ENCODE measurements at regions not wholly inside any gene's neighbourhood (a gene's known extent, or its start where the extent isn't known, plus 50 kb on each side); places are given as distances from the start of the nearest gene placed in this dataset.

DNA sequence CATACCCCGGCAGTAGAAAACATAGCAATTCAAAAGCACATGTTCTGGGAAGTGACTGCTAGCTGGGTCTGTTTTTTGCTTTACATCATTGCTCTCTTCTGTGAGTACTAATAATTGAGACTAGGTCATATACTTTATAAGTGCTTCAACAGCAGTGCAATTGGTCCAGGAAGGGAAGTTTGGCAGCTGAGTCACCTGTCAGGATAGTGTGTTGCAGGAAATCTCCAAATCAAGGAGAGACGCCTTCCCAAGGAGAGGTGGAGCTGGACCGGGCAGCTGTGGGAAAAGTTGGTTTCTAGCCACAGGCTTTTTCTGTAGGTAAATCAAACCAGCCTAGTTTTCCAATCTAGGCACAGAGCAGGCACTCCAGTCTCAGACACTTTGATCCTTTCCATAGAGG is 330.1 kb downstream of the ENC1 start:
- no peaks in the 10 kb centered on the region for H3K9me3 Mint-ChIP-seq
- no peaks in the 10 kb centered on the region for H4K20me1 ChIP-seq (replicated peaks; ENCODE audit: insufficient read depth)
- TF ChIP-seq POLR2AphosphoS5 (IDR thresholded peaks at IDR 0.05; ENCODE audit: low read depth) (no peak), ZNF114 (CRISPR knock-in tag; IDR thresholded peaks at IDR 0.05) (no peak), EZH2 (IDR thresholded peaks at IDR 0.05; ENCODE audit: low read depth, unreplicated experiment) (no peak), EZH2phosphoT487 (IDR thresholded peaks at IDR 0.05; ENCODE audit: unreplicated experiment) (no peak), JUNB (IDR thresholded peaks at IDR 0.05; ENCODE audit: unreplicated experiment) (no peak), STAT1 (IDR thresholded peaks at IDR 0.05; ENCODE audit: unreplicated experiment) (no peak), CREB1 (CRISPR knock-in tag; IDR thresholded peaks at IDR 0.05; ENCODE audit: low read depth) (no peak), ZNF331 (CRISPR knock-in tag; IDR thresholded peaks at IDR 0.05; ENCODE audit: low read depth) (no peak), NANOG (IDR thresholded peaks at IDR 0.05; ENCODE audit: borderline replicate concordance) (no peak)
- TF ChIP-seq, protein P1, sequence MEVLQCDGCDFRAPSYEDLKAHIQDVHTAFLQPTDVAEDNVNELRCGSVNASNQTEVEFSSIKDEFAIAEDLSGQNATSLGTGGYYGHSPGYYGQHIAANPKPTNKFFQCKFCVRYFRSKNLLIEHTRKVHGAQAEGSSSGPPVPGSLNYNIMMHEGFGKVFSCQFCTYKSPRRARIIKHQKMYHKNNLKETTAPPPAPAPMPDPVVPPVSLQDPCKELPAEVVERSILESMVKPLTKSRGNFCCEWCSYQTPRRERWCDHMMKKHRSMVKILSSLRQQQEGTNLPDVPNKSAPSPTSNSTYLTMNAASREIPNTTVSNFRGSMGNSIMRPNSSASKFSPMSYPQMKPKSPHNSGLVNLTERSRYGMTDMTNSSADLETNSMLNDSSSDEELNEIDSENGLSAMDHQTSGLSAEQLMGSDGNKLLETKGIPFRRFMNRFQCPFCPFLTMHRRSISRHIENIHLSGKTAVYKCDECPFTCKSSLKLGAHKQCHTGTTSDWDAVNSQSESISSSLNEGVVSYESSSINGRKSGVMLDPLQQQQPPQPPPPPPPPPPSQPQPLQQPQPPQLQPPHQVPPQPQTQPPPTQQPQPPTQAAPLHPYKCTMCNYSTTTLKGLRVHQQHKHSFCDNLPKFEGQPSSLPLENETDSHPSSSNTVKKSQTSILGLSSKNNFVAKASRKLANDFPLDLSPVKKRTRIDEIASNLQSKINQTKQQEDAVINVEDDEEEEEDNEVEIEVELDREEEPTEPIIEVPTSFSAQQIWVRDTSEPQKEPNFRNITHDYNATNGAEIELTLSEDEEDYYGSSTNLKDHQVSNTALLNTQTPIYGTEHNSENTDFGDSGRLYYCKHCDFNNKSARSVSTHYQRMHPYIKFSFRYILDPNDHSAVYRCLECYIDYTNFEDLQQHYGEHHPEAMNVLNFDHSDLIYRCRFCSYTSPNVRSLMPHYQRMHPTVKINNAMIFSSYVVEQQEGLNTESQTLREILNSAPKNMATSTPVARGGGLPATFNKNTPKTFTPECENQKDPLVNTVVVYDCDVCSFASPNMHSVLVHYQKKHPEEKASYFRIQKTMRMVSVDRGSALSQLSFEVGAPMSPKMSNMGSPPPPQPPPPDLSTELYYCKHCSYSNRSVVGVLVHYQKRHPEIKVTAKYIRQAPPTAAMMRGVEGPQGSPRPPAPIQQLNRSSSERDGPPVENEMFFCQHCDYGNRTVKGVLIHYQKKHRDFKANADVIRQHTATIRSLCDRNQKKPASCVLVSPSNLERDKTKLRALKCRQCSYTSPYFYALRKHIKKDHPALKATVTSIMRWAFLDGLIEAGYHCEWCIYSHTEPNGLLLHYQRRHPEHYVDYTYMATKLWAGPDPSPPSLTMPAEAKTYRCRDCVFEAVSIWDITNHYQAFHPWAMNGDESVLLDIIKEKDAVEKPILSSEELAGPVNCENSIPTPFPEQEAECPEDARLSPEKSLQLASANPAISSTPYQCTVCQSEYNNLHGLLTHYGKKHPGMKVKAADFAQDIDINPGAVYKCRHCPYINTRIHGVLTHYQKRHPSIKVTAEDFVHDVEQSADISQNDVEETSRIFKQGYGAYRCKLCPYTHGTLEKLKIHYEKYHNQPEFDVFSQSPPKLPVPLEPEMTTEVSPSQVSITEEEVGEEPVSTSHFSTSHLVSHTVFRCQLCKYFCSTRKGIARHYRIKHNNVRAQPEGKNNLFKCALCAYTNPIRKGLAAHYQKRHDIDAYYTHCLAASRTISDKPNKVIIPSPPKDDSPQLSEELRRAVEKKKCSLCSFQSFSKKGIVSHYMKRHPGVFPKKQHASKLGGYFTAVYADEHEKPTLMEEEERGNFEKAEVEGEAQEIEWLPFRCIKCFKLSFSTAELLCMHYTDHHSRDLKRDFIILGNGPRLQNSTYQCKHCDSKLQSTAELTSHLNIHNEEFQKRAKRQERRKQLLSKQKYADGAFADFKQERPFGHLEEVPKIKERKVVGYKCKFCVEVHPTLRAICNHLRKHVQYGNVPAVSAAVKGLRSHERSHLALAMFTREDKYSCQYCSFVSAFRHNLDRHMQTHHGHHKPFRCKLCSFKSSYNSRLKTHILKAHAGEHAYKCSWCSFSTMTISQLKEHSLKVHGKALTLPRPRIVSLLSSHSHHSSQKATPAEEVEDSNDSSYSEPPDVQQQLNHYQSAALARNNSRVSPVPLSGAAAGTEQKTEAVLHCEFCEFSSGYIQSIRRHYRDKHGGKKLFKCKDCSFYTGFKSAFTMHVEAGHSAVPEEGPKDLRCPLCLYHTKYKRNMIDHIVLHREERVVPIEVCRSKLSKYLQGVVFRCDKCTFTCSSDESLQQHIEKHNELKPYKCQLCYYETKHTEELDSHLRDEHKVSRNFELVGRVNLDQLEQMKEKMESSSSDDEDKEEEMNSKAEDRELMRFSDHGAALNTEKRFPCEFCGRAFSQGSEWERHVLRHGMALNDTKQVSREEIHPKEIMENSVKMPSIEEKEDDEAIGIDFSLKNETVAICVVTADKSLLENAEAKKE (CRISPR knock-in tag; IDR thresholded peaks at IDR 0.05), result no peak
- TF ChIP-seq, protein P2, sequence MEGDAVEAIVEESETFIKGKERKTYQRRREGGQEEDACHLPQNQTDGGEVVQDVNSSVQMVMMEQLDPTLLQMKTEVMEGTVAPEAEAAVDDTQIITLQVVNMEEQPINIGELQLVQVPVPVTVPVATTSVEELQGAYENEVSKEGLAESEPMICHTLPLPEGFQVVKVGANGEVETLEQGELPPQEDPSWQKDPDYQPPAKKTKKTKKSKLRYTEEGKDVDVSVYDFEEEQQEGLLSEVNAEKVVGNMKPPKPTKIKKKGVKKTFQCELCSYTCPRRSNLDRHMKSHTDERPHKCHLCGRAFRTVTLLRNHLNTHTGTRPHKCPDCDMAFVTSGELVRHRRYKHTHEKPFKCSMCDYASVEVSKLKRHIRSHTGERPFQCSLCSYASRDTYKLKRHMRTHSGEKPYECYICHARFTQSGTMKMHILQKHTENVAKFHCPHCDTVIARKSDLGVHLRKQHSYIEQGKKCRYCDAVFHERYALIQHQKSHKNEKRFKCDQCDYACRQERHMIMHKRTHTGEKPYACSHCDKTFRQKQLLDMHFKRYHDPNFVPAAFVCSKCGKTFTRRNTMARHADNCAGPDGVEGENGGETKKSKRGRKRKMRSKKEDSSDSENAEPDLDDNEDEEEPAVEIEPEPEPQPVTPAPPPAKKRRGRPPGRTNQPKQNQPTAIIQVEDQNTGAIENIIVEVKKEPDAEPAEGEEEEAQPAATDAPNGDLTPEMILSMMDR (conservative IDR thresholded peaks at IDR 0.05; ENCODE audit: low read depth in 2 of 2), result no peak
- TF ChIP-seq, protein P3, sequence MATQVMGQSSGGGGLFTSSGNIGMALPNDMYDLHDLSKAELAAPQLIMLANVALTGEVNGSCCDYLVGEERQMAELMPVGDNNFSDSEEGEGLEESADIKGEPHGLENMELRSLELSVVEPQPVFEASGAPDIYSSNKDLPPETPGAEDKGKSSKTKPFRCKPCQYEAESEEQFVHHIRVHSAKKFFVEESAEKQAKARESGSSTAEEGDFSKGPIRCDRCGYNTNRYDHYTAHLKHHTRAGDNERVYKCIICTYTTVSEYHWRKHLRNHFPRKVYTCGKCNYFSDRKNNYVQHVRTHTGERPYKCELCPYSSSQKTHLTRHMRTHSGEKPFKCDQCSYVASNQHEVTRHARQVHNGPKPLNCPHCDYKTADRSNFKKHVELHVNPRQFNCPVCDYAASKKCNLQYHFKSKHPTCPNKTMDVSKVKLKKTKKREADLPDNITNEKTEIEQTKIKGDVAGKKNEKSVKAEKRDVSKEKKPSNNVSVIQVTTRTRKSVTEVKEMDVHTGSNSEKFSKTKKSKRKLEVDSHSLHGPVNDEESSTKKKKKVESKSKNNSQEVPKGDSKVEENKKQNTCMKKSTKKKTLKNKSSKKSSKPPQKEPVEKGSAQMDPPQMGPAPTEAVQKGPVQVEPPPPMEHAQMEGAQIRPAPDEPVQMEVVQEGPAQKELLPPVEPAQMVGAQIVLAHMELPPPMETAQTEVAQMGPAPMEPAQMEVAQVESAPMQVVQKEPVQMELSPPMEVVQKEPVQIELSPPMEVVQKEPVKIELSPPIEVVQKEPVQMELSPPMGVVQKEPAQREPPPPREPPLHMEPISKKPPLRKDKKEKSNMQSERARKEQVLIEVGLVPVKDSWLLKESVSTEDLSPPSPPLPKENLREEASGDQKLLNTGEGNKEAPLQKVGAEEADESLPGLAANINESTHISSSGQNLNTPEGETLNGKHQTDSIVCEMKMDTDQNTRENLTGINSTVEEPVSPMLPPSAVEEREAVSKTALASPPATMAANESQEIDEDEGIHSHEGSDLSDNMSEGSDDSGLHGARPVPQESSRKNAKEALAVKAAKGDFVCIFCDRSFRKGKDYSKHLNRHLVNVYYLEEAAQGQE (IDR thresholded peaks at IDR 0.05; ENCODE audit: unreplicated experiment), result no peak
- TF ChIP-seq, protein P4, sequence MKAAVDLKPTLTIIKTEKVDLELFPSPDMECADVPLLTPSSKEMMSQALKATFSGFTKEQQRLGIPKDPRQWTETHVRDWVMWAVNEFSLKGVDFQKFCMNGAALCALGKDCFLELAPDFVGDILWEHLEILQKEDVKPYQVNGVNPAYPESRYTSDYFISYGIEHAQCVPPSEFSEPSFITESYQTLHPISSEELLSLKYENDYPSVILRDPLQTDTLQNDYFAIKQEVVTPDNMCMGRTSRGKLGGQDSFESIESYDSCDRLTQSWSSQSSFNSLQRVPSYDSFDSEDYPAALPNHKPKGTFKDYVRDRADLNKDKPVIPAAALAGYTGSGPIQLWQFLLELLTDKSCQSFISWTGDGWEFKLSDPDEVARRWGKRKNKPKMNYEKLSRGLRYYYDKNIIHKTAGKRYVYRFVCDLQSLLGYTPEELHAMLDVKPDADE (IDR thresholded peaks at IDR 0.05), result no peak
- no peak overlapping the region for H3K27ac ChIP-seq (ENCODE audit: low read depth)
- H3K79me2 ChIP-seq (replicated peaks; ENCODE audit: insufficient read depth), result no peaks in the 10 kb centered on the region
- H3F3A ChIP-seq (replicated peaks; ENCODE audit: low read depth), result no peaks in the 10 kb centered on the region
- H3K4me3 ChIP-seq, result no peak overlapping the region
- H3K27ac Mint-ChIP-seq, result no peak overlapping the region
- no peak overlapping the region for H3K4me3 Mint-ChIP-seq
- H3K36me3 ChIP-seq (ENCODE audit: insufficient read depth), result no peaks in the 10 kb centered on the region
- H3K36me3 Mint-ChIP-seq (ENCODE audit: low read depth), result no peaks in the 10 kb centered on the region
- H3K4me1 ChIP-seq (ENCODE audit: insufficient read depth), result peaks cover 5% of the 10 kb centered on the region; the same call in 1 of the 2 replicates
- no peaks in the 10 kb centered on the region for H3K27me3 Mint-ChIP-seq (ENCODE audit: insufficient read depth, low read depth, poor library complexity)
- no peak overlapping the region for H2AFZ ChIP-seq
- peaks cover 25% of the 10 kb centered on the region; the same call in 1 of the 2 replicates for H3K9me2 ChIP-seq (ENCODE audit: insufficient read depth)
- no peaks in the 10 kb centered on the region for H3K27me3 ChIP-seq (ENCODE audit: insufficient read depth)
- no peaks in the 10 kb centered on the region for H3K4me1 Mint-ChIP-seq
- ATAC-seq (no peak), DNase-seq (ENCODE audit: low spot score) (no peak)
- no peak overlapping the region for H3K4me2 ChIP-seq

Data from GM23338 (cell line).